Neural progenitor cell (in vitro differentiated cells): ENCODE measurements at regions not wholly inside any gene's neighbourhood (a gene's known extent, or its start where the extent isn't known, plus 50 kb on each side); places are given as distances from the start of the nearest gene placed in this dataset.
"Not testable (repeated sequence)": the region's sequence is repeated elsewhere in the genome, so short reads cannot be mapped to it uniquely, and the experiment has no call there.

ENCODE experiments used
- DNase-seq: peaks from one replicate; pipeline ENCODE4 v3.0.0-alpha.2; 2016; ENCODE audit warnings: low spot score
- H2AFZ ChIP-seq: fragments of 200-600 bp; sonication (generic); replicated peaks from 2 replicates; pipeline ENCODE4 v1.6.1; 2016; ENCODE audit warnings: antibody characterized with exemption
- H3F3A ChIP-seq: fragments of 200-600 bp; sonication (generic); 2 replicates; pipeline ENCODE4 v1.6.1; 2016; ENCODE audit warnings: antibody characterized with exemption, low read depth
- H3K27ac ChIP-seq: fragments of 200-600 bp; sonication (generic); 2 replicates; pipeline ENCODE4 v1.5.1; 2016; ENCODE audit warnings: mild to moderate bottlenecking
- H3K27me3 ChIP-seq: fragments of 200-600 bp; sonication (generic); 2 replicates; pipeline ENCODE4 v1.6.1; 2016; ENCODE audit warnings: mild to moderate bottlenecking, moderate library complexity
- H3K36me3 ChIP-seq: fragments of 200-600 bp; sonication (generic); 2 replicates; pipeline ENCODE4 v1.5.1; 2016
- H3K4me1 ChIP-seq: fragments of 200-600 bp; sonication (generic); 2 replicates; pipeline ENCODE4 v1.6.1; 2016; ENCODE audit warnings: mixed run types
- H3K4me2 ChIP-seq: fragments of 200-600 bp; sonication (generic); 2 replicates; pipeline ENCODE4 v1.6.1; 2016
- H3K4me3 ChIP-seq: fragments of 200-600 bp; sonication (generic); 2 replicates; pipeline ENCODE4 v1.5.1; 2016
- H3K79me2 ChIP-seq: fragments of 200-600 bp; sonication (generic); 2 replicates; pipeline ENCODE4 v1.6.1; 2016; ENCODE audit warnings: low read depth
- H3K9ac ChIP-seq: fragments of 200-600 bp; sonication (generic); 2 replicates; pipeline ENCODE4 v1.6.1; 2016
- H3K9me3 ChIP-seq: fragments of 200-600 bp; sonication (generic); 2 replicates; pipeline ENCODE4 v1.5.1; 2016; ENCODE audit warnings: low read depth
- H4K20me1 ChIP-seq: fragments of 200-600 bp; sonication (generic); 2 replicates; pipeline ENCODE4 v1.6.1; 2016; ENCODE audit warnings: low read depth
- H3K27ac Mint-ChIP-seq: 3 replicates; pipeline ENCODE4 v1.8.0; 2021; ENCODE audit warnings: mixed read lengths
- H3K27me3 Mint-ChIP-seq: 2 replicates; pipeline ENCODE4 v1.8.0; 2022; ENCODE audit warnings: low read depth, mild to moderate bottlenecking, inconsistent platforms, moderate library complexity, mixed read lengths; ENCODE audit not compliant: insufficient read depth
- H3K36me3 Mint-ChIP-seq: 3 replicates; pipeline ENCODE4 v1.8.0; 2021; ENCODE audit warnings: mixed read lengths
- H3K4me1 Mint-ChIP-seq: 3 replicates; pipeline ENCODE4 v1.8.0; 2021; ENCODE audit warnings: mixed read lengths
- H3K4me3 Mint-ChIP-seq: 3 replicates; pipeline ENCODE4 v1.8.0; 2021; ENCODE audit warnings: mild to moderate bottlenecking, moderate library complexity, mixed read lengths
- H3K9me3 Mint-ChIP-seq: 3 replicates; pipeline ENCODE4 v1.8.0; 2020; ENCODE audit warnings: mixed read lengths
- EZH2 ChIP-seq: fragments of 200-600 bp; sonication (generic); IDR thresholded peaks from 2 replicates; pipeline ENCODE4 v1.6.1; 2017; ENCODE audit warnings: antibody characterized with exemption, mild to moderate bottlenecking, moderate library complexity
- EZH2phosphoT487 ChIP-seq: fragments of 200-600 bp; sonication (generic); IDR thresholded peaks from 2 replicates; pipeline ENCODE4 v1.6.1; 2017; ENCODE audit warnings: antibody characterized with exemption
- TF ChIP-seq, protein P1 (sequence below): fragments of 200-600 bp; sonication (generic); IDR thresholded peaks from 2 replicates; pipeline ENCODE4 v1.5.1; 2017; ENCODE audit warnings: antibody characterized with exemption, mild to moderate bottlenecking

DNA sequence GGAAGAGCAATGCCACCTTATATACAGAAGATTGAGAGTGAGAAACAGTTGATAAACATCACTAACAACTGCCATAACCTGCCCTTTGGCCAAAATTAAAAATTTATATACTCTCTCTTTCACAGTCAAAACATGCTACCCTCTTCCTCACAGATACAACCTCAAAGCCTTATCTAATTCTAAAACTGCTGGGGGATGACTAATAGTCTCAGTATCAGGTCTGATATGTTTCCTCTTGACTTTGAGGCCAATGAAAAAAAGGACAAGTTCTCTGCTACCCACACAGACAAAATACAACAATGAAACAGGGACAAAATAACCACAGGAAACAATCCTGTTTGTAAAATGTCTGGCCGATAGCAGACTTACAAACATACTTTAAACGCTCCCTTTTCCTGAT, 485.6 kb upstream of the NUDT12 start:
- no peaks in the 10 kb centered on the region for H3K79me2 ChIP-seq
- no peak overlapping the region for H3K4me2 ChIP-seq
- H3K27ac ChIP-seq: no peak overlapping the region
- no peaks in the 10 kb centered on the region for H3K36me3 ChIP-seq
- H3K4me1 Mint-ChIP-seq: peaks cover 9% of the 10 kb centered on the region
- TF ChIP-seq, protein P1, sequence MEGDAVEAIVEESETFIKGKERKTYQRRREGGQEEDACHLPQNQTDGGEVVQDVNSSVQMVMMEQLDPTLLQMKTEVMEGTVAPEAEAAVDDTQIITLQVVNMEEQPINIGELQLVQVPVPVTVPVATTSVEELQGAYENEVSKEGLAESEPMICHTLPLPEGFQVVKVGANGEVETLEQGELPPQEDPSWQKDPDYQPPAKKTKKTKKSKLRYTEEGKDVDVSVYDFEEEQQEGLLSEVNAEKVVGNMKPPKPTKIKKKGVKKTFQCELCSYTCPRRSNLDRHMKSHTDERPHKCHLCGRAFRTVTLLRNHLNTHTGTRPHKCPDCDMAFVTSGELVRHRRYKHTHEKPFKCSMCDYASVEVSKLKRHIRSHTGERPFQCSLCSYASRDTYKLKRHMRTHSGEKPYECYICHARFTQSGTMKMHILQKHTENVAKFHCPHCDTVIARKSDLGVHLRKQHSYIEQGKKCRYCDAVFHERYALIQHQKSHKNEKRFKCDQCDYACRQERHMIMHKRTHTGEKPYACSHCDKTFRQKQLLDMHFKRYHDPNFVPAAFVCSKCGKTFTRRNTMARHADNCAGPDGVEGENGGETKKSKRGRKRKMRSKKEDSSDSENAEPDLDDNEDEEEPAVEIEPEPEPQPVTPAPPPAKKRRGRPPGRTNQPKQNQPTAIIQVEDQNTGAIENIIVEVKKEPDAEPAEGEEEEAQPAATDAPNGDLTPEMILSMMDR: no peak
- TF ChIP-seq EZH2: no peak
- H3K4me1 ChIP-seq: peaks cover 3% of the 10 kb centered on the region
- H3K9me3 ChIP-seq: no peaks in the 10 kb centered on the region
- no peak overlapping the region for H3K9ac ChIP-seq
- no peaks in the 10 kb centered on the region for H3K27me3 ChIP-seq
- DNase-seq: no peak
- H3K27me3 Mint-ChIP-seq: no peaks in the 10 kb centered on the region
- H3K4me3 Mint-ChIP-seq: no peak overlapping the region
- H3K27ac Mint-ChIP-seq: no peak overlapping the region
- no peak overlapping the region for H3K4me3 ChIP-seq
- no peak overlapping the region for H2AFZ ChIP-seq
- no peaks in the 10 kb centered on the region for H3K36me3 Mint-ChIP-seq
- H4K20me1 ChIP-seq: no peaks in the 10 kb centered on the region
- H3K9me3 Mint-ChIP-seq: no peaks in the 10 kb centered on the region
- H3F3A ChIP-seq: no peaks in the 10 kb centered on the region

DNA sequence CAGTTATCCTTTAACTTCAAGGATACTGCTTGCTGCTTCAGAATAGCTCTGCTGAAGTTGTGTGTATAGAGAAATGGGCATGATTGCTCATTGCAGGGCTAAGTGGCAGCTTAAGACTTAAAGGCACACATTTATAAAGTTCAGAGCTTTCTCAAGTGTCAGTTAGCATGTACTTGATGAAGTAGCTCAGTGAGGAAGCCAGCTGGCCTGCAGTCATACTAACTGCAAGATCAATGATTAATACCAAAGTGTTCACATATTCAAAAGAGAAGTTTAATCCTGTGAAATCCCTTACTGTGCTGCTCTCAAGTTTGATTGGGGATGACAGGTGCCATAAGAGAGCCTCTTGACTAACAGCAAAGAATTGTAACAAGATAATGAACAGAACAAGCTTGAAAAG, 483.4 kb upstream of the NUDT12 start:
- no peaks in the 10 kb centered on the region for H3K27me3 ChIP-seq
- no peaks in the 10 kb centered on the region for H3K9me3 Mint-ChIP-seq
- no peaks in the 10 kb centered on the region for H3K27me3 Mint-ChIP-seq
- no peaks in the 10 kb centered on the region for H4K20me1 ChIP-seq
- no peak for DNase-seq
- H3K36me3 Mint-ChIP-seq: no peaks in the 10 kb centered on the region
- TF ChIP-seq, protein P1: no peak
- TF ChIP-seq EZH2: no peak
- TF ChIP-seq EZH2phosphoT487: no peak
- H3F3A ChIP-seq: no peaks in the 10 kb centered on the region
- peaks cover 3% of the 10 kb centered on the region for H3K4me1 ChIP-seq
- no peak overlapping the region for H3K4me3 Mint-ChIP-seq
- H3K9me3 ChIP-seq: no peaks in the 10 kb centered on the region
- no peak overlapping the region for H3K27ac Mint-ChIP-seq
- H3K27ac ChIP-seq: no peak overlapping the region
- no peaks in the 10 kb centered on the region for H3K79me2 ChIP-seq
- H3K4me1 Mint-ChIP-seq: peaks cover 9% of the 10 kb centered on the region
- no peak overlapping the region for H3K4me3 ChIP-seq
- no peak overlapping the region for H3K4me2 ChIP-seq
- H3K9ac ChIP-seq: no peak overlapping the region
- no peaks in the 10 kb centered on the region for H3K36me3 ChIP-seq
- no peak overlapping the region for H2AFZ ChIP-seq

GRCh38 chr5:104039871-104040270, 477.3 kb upstream of the NUDT12 start:
- H3K27ac ChIP-seq, H3K9me3 ChIP-seq, H3K36me3 ChIP-seq, H4K20me1 ChIP-seq, H3K27me3 Mint-ChIP-seq, DNase-seq, H3K4me3 Mint-ChIP-seq, H3K79me2 ChIP-seq, H3K4me2 ChIP-seq, H3K4me1 ChIP-seq, H3K4me3 ChIP-seq, H3K4me1 Mint-ChIP-seq, H3K9me3 Mint-ChIP-seq, H3K27ac Mint-ChIP-seq, H3K36me3 Mint-ChIP-seq, H3K27me3 ChIP-seq, H3F3A ChIP-seq, H2AFZ ChIP-seq, H3K9ac ChIP-seq: not testable (repeated sequence)

DNA sequence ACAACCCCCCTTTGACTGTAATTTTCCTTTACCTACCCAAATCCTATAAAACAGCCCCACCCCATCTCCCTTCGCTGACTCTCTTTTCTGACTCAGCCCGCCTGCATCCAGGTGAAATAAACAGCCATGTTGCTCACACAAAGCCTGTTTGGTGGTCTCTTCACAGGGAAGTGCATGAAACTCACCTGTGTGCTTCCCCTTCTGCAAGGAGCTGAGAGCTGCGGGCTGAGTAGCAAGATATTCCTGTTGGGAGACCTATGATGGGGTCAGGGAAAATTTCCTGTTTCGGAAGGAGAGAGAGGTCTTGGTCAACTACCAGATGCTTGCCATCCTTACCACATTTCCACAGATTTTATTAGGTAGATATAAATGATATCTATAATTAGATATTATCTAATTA, 474.5 kb upstream of the NUDT12 start:
- not testable (repeated sequence) for H3K9me3 ChIP-seq, H3K4me1 Mint-ChIP-seq, H3K79me2 ChIP-seq, H3K4me3 Mint-ChIP-seq, H3F3A ChIP-seq, H4K20me1 ChIP-seq, H3K27ac ChIP-seq, H3K36me3 ChIP-seq, H3K27me3 Mint-ChIP-seq, H3K36me3 Mint-ChIP-seq, DNase-seq, H2AFZ ChIP-seq, H3K9ac ChIP-seq, H3K27me3 ChIP-seq, H3K9me3 Mint-ChIP-seq, H3K27ac Mint-ChIP-seq, H3K4me1 ChIP-seq, H3K4me2 ChIP-seq, H3K4me3 ChIP-seq

- not testable (repeated sequence) for H3K79me2 ChIP-seq, H3K27me3 ChIP-seq, H2AFZ ChIP-seq, H3K4me1 Mint-ChIP-seq, H3K27ac ChIP-seq, H3K36me3 Mint-ChIP-seq, H3K27me3 Mint-ChIP-seq, H4K20me1 ChIP-seq, H3K4me3 ChIP-seq, H3K9me3 Mint-ChIP-seq, H3K4me2 ChIP-seq, H3K27ac Mint-ChIP-seq, H3K4me1 ChIP-seq, H3K9ac ChIP-seq, H3K4me3 Mint-ChIP-seq, H3K36me3 ChIP-seq, H3F3A ChIP-seq, H3K9me3 ChIP-seq
- peak; percentile 4 for DNase-seq
Measured at GRCh38 chr5:104033186-104033585, 470.6 kb upstream of the NUDT12 start.
